Activated naive CD4-positive, alpha-beta T cell treated with anti-CD3 and anti-CD28 coated beads for 36 hours (primary cell): ENCODE measurements at regions not wholly inside any gene's neighbourhood (a gene's known extent, or its start where the extent isn't known, plus 50 kb on each side); places are given as distances from the start of the nearest gene placed in this dataset.

Experiments used
- CTCF ChIA-PET: fragments of 350-600 bp; sonication (Branson Sonifier 250); formaldehyde crosslinking; loops from one replicate; lab custom pipeline; 2021; ENCODE audit warnings: antibody characterized with exemption; lab: Charles Lee
- DNase-seq: peaks from one replicate; pipeline ENCODE4 v3.0.0-alpha.2; 2020
- H3K27ac Mint-ChIP-seq: one replicate; pipeline ENCODE4 v1.8.0; 2021; ENCODE audit warnings: mild to moderate bottlenecking, mixed read lengths
- H3K27me3 Mint-ChIP-seq: one replicate; pipeline ENCODE4 v1.8.0; 2021; ENCODE audit warnings: low read depth, mixed read lengths
- H3K36me3 Mint-ChIP-seq: one replicate; pipeline ENCODE4 v1.8.0; 2021; ENCODE audit warnings: low read depth, mixed read lengths
- H3K4me1 Mint-ChIP-seq: one replicate; pipeline ENCODE4 v1.8.0; 2021; ENCODE audit warnings: low read depth, mixed read lengths
- H3K4me3 Mint-ChIP-seq: one replicate; pipeline ENCODE4 v1.8.0; 2021; ENCODE audit warnings: mild to moderate bottlenecking, moderate library complexity, mixed read lengths
- H3K9me3 Mint-ChIP-seq: one replicate; pipeline ENCODE4 v1.8.0; 2021; ENCODE audit warnings: mixed read lengths
- intact Hi-C: fragments of 100-400 bp; cut with micrococcal nuclease; formaldehyde crosslinking; loops from one replicate; pipeline ENCODE4 v1.15.1; 2023

- peak overlapping the region; percentile 46 for H3K27ac Mint-ChIP-seq
- H3K36me3 Mint-ChIP-seq: no peaks in the 10 kb centered on the region
- CTCF ChIA-PET: interaction anchor here (0.6 to 2.1 kb wide), 4 partner anchors 15 to 403 kb away, joined by 3 to 4 read pairs (median 3); no protein-coding TSS in a partner anchor
- no peaks in the 10 kb centered on the region for H3K27me3 Mint-ChIP-seq
- H3K4me1 Mint-ChIP-seq: peaks cover 46% of the 10 kb centered on the region
- H3K9me3 Mint-ChIP-seq: no peaks in the 10 kb centered on the region
- H3K4me3 Mint-ChIP-seq: no peak overlapping the region
- no peak for DNase-seq
- intact Hi-C loops: no loop called here
Observed at GRCh38 chr6:232982-233640, 59.2 kb upstream of the DUSP22 start.

- Mint-ChIP-seq H3K4me3 (no peak overlapping the region), H3K27me3 (no peaks in the 10 kb centered on the region), H3K4me1 (peaks cover 44% of the 10 kb centered on the region), H3K36me3 (no peaks in the 10 kb centered on the region), H3K9me3 (no peaks in the 10 kb centered on the region), H3K27ac (peak overlapping the region; percentile 86)
- CTCF ChIA-PET: interaction anchor here (1.3 to 3.0 kb wide), 2 partner anchors 9 to 46 kb away, joined by 5 to 11 read pairs; no protein-coding TSS in a partner anchor
- DNase-seq: no peak
- intact Hi-C loops: loop anchor here (5.0 kb wide), 1 partner anchor 1877 kb away; no protein-coding TSS in a partner anchor
Observed at GRCh38 chr6:234706-235372, 57.4 kb upstream of the DUSP22 start.

- Mint-ChIP-seq H3K27me3 (no peaks in the 10 kb centered on the region), H3K36me3 (no peaks in the 10 kb centered on the region), H3K4me1 (peaks cover 41% of the 10 kb centered on the region), H3K27ac (peak overlapping the region; percentile 86), H3K9me3 (no peaks in the 10 kb centered on the region), H3K4me3 (peak overlapping the region; percentile 52)
- intact Hi-C loops: loop anchor here (1.0 to 5.0 kb wide), 6 partner anchors 11 to 1876 kb away; partner anchors contain the start of gene DUSP22
- DNase-seq: peak; percentile 88
- CTCF ChIA-PET: interaction anchor here (3.0 kb wide), 1 partner anchor 10 kb away, joined by 11 read pairs; no protein-coding TSS in a partner anchor
Observed at GRCh38 chr6:235763-236360, 56.4 kb upstream of the DUSP22 start.

GRCh38 chr6:236519-236918 is 55.8 kb upstream of the DUSP22 start:
- no peak for DNase-seq
- Mint-ChIP-seq H3K27ac (peak overlapping the region; percentile 86), H3K9me3 (no peaks in the 10 kb centered on the region), H3K27me3 (no peaks in the 10 kb centered on the region), H3K4me1 (peaks cover 37% of the 10 kb centered on the region), H3K36me3 (no peaks in the 10 kb centered on the region), H3K4me3 (no peak overlapping the region)
- intact Hi-C loops: loop anchor here (1.0 to 5.0 kb wide), 6 partner anchors 11 to 1876 kb away; partner anchors contain the start of gene DUSP22
- CTCF ChIA-PET: interaction anchor here (3.0 kb wide), 1 partner anchor 11 kb away, joined by 11 read pairs; no protein-coding TSS in a partner anchor

GRCh38 chr6:240151-240550 is 52.1 kb upstream of the DUSP22 start:
- DNase-seq: no peak
- Mint-ChIP-seq H3K4me3 (no peak overlapping the region), H3K27me3 (no peaks in the 10 kb centered on the region), H3K9me3 (peaks cover 2% of the 10 kb centered on the region), H3K27ac (no peak overlapping the region), H3K4me1 (peaks cover 20% of the 10 kb centered on the region), H3K36me3 (no peaks in the 10 kb centered on the region)
- intact Hi-C loops: no loop called here
- CTCF ChIA-PET: no interaction called here

- Mint-ChIP-seq H3K9me3 (peaks cover 2% of the 10 kb centered on the region), H3K27me3 (no peaks in the 10 kb centered on the region), H3K4me3 (no peak overlapping the region), H3K4me1 (peaks cover 8% of the 10 kb centered on the region), H3K36me3 (no peaks in the 10 kb centered on the region), H3K27ac (no peak overlapping the region)
- intact Hi-C loops: no loop called here
- DNase-seq: no peak
- CTCF ChIA-PET: no interaction called here
Observed at GRCh38 chr6:241336-241865, 50.9 kb upstream of the DUSP22 start.
